ENCODE measurements at regions not wholly inside any gene's neighbourhood (a gene's known extent, or its start where the extent isn't known, plus 50 kb on each side); places are given as distances from the start of the nearest gene placed in this dataset.
A peak's percentile ranks its signal among the peaks of the same experiment; 100 is the strongest.

DNA sequence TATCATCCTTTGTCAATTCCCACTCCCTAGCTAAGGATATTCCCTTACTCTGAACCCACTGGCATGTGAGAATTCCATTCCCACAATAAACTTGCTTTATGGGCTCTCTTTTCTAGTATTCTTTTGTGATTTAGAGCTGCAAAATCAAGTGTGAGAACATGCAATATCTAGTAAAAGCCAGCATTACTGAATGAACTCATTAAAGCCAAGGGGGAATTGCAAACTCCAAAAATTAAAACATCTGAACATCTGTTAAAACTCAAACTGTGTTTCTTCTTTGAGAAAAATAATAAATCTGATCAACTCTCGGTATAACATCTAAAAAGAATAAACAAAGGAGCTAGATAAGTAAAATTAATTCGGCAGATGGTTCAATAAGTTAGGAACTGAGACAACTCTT, 53.1 kb upstream of the MPDZ start:
- H3K36me3 ChIP-seq, result no peaks in the 10 kb centered on the region
- H3K4me3 ChIP-seq, result no peak overlapping the region
- H3K9me3 ChIP-seq, result no peaks in the 10 kb centered on the region
- H3K27me3 ChIP-seq (replicated peaks; ENCODE audit: insufficient read depth), result no peaks in the 10 kb centered on the region
- TF ChIP-seq, protein P1, sequence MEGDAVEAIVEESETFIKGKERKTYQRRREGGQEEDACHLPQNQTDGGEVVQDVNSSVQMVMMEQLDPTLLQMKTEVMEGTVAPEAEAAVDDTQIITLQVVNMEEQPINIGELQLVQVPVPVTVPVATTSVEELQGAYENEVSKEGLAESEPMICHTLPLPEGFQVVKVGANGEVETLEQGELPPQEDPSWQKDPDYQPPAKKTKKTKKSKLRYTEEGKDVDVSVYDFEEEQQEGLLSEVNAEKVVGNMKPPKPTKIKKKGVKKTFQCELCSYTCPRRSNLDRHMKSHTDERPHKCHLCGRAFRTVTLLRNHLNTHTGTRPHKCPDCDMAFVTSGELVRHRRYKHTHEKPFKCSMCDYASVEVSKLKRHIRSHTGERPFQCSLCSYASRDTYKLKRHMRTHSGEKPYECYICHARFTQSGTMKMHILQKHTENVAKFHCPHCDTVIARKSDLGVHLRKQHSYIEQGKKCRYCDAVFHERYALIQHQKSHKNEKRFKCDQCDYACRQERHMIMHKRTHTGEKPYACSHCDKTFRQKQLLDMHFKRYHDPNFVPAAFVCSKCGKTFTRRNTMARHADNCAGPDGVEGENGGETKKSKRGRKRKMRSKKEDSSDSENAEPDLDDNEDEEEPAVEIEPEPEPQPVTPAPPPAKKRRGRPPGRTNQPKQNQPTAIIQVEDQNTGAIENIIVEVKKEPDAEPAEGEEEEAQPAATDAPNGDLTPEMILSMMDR (IDR thresholded peaks at IDR 0.05), result no peak
- peaks cover 8 to 14% of the 10 kb centered on the region in 2 donors for H3K4me1 ChIP-seq (ENCODE audit: control insufficient read depth in 1 of 2, low read depth in 2 of 2)
- H3K27ac ChIP-seq, result no peak overlapping the region
- no peak for ATAC-seq (ENCODE audit: insufficient number of reproducible peaks, low FRiP score, low read depth)
- no peak for DNase-seq (ENCODE audit: low spot score)

DNA sequence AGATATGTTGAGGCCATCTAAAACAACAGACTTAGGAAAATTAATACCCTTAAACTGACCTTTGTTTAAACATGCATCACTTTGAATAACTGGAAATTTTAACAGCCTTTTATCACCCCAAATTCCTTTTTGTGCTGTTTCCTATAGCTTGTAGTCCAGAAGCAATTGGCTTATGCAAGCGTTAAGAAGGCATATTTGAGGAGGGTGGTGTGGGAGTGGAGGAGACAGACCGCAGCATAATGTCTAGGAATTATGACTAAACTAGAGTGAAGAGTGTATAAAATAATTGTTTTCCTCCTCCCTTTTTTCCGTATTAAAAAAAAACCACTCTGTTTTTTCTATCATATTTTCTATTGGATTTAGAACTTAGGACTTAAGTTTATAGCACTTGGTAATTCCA, 51.8 kb upstream of the MPDZ start:
- Histone ChIP-seq H3K27me3 (replicated peaks; ENCODE audit: insufficient read depth) (no peaks in the 10 kb centered on the region), H3K4me1 (ENCODE audit: control insufficient read depth in 1 of 2, low read depth in 2 of 2) (peaks cover 8 to 14% of the 10 kb centered on the region in 2 donors), H3K9me3 (no peaks in the 10 kb centered on the region), H3K4me3 (no peak overlapping the region), H3K27ac (no peak overlapping the region), H3K36me3 (no peaks in the 10 kb centered on the region)
- ATAC-seq (ENCODE audit: insufficient number of reproducible peaks, low FRiP score, low read depth) (no peak), DNase-seq (ENCODE audit: low spot score) (no peak)
- TF ChIP-seq, protein P1 (IDR thresholded peaks at IDR 0.05), result no peak

DNA sequence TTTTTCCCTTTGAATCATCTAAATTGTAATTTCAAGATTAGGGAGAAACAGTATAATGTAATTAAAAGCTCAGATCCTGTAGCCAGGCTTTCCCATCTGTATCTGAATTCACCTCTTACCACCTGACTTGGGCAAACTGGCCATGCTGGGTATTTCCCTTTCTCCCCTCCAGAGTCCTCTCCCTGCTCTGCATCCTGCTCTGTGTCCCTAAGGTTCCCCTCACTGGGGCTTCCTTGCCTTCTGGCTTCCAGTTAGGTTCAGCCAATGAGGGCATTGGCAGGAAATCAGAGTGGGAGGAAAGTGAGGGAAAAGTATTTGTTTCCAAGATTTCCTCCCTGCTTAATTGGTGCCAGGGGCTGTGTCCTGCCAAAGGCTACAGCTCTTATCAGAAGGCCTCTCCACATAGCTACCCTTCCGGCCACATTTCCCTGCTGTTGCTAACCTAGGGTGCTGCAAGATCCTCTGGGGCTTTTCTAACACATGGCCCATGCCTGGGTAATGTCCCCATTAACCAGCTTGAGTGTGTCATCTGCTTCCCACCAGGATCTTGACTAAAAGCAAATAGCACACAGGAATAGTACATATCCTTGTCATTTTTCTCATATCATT, 51.0 kb upstream of the MPDZ start:
- Histone ChIP-seq H3K27me3 (replicated peaks; ENCODE audit: insufficient read depth) (no peaks in the 10 kb centered on the region), H3K36me3 (no peaks in the 10 kb centered on the region), H3K27ac (no peak overlapping the region), H3K4me3 (no peak overlapping the region), H3K9me3 (no peaks in the 10 kb centered on the region), H3K4me1 (ENCODE audit: control insufficient read depth in 1 of 2, low read depth in 2 of 2) (peaks cover 8 to 14% of the 10 kb centered on the region in 2 donors)
- ATAC-seq (ENCODE audit: insufficient number of reproducible peaks, low FRiP score, low read depth), result peak; percentile 50
- TF ChIP-seq, protein P1 (IDR thresholded peaks at IDR 0.05), result no peak
- peak; percentile 21 for DNase-seq (ENCODE audit: low spot score)

All from thoracic aorta (tissue), 2 donors.